ENCODE measurements at regions not wholly inside any gene's neighbourhood (a gene's known extent, or its start where the extent isn't known, plus 50 kb on each side); places are given as distances from the start of the nearest gene placed in this dataset.

DNA sequence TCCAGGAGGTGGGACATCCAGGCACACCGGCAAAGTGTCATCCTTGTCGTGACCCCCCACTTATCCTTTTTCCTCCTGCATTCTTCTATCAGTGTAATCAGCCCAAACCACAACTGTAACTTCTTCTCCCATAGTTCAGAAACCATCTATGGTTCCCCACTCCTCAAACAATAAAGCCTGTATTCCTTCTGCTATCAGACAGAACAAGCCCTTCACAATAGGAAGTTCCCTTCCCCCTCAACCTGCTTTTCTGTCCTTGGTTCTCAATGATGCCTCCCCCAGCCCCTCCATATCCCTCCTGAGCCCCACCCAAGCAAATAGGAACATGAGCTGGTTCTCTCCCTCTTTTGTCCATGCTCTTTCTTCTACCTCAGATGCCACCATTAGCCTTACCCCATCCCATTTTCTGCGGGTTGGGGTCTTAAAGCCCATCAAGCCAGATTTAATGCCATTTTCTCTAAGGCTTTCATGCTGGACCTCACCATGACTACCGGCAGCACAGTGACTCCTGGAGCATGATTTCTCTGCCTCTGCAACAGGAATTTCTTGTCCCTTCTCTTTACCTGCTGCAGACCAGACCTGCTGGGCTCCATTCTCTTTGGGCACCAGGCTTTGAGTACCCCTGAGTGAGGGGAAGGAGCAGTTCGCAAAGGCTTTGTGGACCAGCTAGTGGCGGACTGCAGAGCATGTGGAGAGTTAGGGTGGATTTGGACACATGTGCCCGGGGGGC is 92.8 kb upstream of the PAX2 start:
- ATAC-seq (ENCODE audit: low FRiP score) (no peak), DNase-seq (ENCODE audit: low spot score) (no peak)
- no peak for TF ChIP-seq CTCF (IDR thresholded peaks at IDR 0.05)

DNA sequence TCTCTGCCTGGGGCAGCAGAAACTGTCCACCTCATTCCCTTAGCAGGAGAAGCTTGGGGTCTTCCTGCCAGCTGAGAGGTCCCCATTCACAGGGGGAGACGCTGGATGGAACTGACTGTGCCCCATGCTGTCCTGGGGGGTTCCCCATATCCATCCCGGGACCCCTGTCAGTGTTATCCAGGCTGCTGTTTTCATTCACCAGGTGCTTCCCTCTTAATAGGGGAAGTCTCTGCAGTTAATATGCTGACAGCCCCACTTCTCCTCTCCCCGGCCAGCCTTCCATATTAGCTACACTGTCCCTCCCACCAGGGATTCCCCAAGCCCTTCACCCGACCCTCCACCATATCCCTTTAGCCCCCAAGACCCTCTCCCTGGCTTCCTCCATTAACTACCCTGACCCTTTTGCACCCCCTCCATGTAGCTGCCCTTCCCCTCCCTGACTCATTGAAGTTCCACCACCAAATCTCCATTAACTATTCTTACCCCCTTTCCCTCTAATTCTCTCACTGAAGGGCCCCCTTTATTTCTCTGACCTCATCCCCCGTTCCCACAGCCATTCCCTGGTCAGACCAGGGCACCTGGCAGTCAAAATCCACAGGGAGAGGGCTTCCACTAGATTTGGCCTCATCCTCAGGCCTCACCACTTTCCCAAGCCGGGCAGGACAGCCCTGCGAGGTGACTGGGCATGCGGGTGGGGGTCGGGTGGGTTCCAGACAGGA is 92.0 kb upstream of the PAX2 start:
- ATAC-seq (ENCODE audit: low FRiP score) (no peak), DNase-seq (ENCODE audit: low spot score) (no peak)
- TF ChIP-seq CTCF (IDR thresholded peaks at IDR 0.05) = no peak

DNA sequence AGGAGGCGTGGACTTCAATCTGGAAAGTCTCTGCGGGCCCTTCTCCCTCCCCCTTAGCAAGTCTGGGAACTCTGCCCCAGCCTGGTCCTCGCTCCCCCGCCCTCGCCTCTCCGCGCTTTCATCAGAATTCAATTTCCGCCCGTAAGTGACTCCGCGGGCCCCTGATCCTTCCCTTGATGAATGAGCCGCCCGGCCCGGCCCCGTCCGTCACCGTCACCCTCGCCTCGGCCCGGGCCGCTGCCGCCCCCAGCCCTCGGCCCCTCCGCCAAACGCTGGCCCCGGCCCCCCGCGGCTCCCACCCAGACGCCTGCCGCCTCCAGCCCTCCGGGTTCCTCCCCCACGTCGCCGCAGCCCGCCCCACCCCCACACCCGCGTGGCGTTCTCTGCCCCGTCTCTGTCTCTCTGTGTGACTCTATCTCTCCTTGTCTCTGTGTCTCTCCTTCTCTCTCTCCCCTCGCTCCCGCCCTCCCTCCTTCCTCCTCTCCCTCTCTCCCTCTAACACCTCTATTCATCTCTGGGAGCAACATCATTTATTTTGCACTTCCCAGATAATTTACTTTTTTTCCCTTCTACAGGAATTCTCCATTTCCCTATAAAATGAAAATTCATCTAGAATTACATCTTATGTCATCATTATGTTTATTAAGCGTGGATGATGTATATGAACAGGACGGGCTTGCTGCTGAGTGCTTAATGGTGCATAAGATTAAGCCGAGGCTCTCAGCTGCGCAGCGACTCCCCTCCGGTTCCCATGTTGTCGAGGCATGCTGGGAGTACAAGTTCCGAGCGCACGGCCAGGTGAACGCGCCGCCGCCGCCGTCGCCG is 91.2 kb upstream of the PAX2 start:
- ATAC-seq (ENCODE audit: low FRiP score) = no peak

DNA sequence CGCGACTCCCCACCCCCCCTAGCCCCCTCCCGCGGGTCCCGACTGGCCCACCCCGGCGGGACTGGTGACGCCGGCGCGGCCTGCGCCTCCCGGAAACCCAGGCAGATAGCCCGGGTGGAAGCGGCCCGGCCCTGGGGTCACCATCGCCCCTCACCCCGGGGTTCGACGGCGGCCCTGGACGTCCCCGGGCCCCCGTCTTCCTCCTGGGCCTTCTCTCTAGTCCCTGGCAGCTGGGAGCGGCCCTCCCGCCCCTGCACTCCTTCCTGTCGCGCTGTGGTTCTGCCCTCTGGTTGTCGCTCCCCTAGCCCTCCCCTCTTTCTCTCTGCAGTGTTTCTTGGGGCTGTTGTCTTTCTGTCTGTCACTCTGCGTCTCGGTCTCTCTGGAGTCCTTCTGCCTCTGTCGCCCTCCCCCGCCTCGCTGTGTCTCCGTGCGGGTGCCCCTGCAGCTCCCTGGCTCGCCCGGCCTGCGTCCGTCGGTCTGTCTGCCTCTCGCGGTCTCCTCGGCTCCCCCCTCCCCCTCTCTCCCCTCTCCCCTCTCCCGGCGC is 90.5 kb upstream of the PAX2 start:
- no peak for ATAC-seq (ENCODE audit: low FRiP score)
- TF ChIP-seq CTCF (IDR thresholded peaks at IDR 0.05) = no peak
- DNase-seq (ENCODE audit: low spot score) = no peak

More for the DNA sequence above, 91.2 kb upstream of the PAX2 start:
- no peak for TF ChIP-seq CTCF (IDR thresholded peaks at IDR 0.05)
- no peak for DNase-seq (ENCODE audit: low spot score)

DNA sequence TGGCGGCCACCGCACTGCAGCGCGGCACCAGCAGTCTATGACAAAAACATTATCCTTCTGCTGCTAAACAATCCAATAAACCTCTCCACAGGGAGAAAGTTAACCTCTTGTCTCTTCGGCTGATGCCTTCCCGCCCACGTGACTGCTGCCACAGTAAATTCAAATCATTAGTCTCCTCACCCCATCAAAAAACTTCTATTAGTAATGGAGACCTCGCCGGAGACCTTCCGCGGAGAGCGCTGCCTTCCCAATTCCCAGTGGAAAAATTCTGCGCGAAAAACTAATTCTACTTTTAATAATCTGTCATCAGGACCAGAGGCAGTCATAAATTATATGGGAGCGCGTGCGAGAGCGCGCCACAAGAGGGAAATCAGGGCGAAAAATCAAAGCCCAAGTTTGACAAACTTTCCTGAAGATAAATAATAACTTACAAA is 90.0 kb upstream of the PAX2 start:
- TF ChIP-seq CTCF (IDR thresholded peaks at IDR 0.05) = no peak
- ATAC-seq (ENCODE audit: low FRiP score) (no peak), DNase-seq (ENCODE audit: low spot score) (no peak)

DNA sequence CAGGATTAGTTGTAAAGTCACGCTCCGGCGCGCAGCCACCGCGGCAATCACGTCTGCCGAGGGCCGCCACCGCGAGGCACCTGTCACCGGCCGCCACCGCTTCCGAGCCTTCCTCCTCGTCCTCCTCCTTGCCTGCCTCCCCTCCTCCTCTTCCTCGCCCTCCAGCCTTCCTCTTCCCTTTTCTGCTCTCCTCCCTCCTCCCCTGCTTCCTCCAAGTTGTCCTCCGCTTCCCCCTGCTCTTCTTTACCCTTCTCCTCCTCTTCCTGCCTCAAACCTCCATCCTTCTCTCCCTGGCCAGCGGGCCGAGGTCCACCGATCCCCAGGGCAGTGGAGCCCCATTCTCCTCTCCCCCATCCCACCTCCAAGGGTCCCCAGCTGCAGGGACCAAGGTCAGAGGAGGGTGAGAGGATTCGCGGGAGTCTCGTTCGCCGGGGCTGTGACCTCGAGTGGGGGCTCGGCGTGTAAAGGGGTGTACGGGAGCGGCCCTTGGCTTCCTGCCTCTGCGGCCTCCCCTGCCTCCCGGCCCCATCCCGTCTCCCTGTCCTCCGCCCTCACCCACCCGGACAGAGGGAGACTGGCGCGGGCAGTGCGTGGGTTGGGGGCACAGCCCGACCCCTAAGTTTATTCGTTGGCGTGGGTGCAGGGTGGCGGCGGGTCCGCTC is 89.5 kb upstream of the PAX2 start:
- DNase-seq (ENCODE audit: low spot score) (no peak), ATAC-seq (ENCODE audit: low FRiP score) (no peak)
- TF ChIP-seq CTCF (IDR thresholded peaks at IDR 0.05) = no peak

Measured in omental fat pad (tissue), 3 donors.